SK-N-SH treated with all-trans-retinoic acid at 6 μM for 48 hours (cell line): ENCODE measurements at regions not wholly inside any gene's neighbourhood (a gene's known extent, or its start where the extent isn't known, plus 50 kb on each side); places are given as distances from the start of the nearest gene placed in this dataset.

Experiments
- ATAC-seq: fragments of 200-7000 bp; cut with Tn5 transposase; 3 replicates; pipeline ENCODE4 v1.9.1; 2020; ENCODE audit warnings: mild to moderate bottlenecking, moderate library complexity
- ARNTL ChIP-seq: fragments of 450-650 bp; formaldehyde crosslinking; IDR thresholded peaks from 2 replicates; pipeline ENCODE4 v1.5.0; 2020; ENCODE audit warnings: low read depth, mild to moderate bottlenecking, moderate library complexity, borderline replicate concordance
- BACH2 ChIP-seq: fragments of 250-450 bp; sonication (Bioruptor Pico); IDR thresholded peaks from 2 replicates; pipeline ENCODE4 v1.9.0; 2021; ENCODE audit warnings: mild to moderate bottlenecking, borderline replicate concordance
- CSDC2 ChIP-seq: fragments of 250-450 bp; sonication (Bioruptor Pico); IDR thresholded peaks from 2 replicates; pipeline ENCODE4 v1.5.0; 2020; ENCODE audit warnings: mild to moderate bottlenecking, moderate library complexity
- ESRRG ChIP-seq: fragments of 250-450 bp; sonication (Bioruptor Pico); IDR thresholded peaks from 2 replicates; pipeline ENCODE4 v1.6.1; 2021; ENCODE audit warnings: mild to moderate bottlenecking
- GLIS3 ChIP-seq: fragments of 250-450 bp; sonication (Bioruptor Pico); IDR thresholded peaks from 2 replicates; pipeline ENCODE4 v1.5.0; 2020; ENCODE audit warnings: mild to moderate bottlenecking, moderate library complexity
- ISL1 ChIP-seq: fragments of 250-450 bp; sonication (Bioruptor Pico); IDR thresholded peaks from 2 replicates; pipeline ENCODE4 v2.1.2; 2022; ENCODE audit warnings: mild to moderate bottlenecking, moderate library complexity
- PPARA ChIP-seq: fragments of 250-450 bp; sonication (Bioruptor Pico); IDR thresholded peaks from 2 replicates; pipeline ENCODE4 v1.5.0; 2020; ENCODE audit warnings: mild to moderate bottlenecking, borderline replicate concordance
- SNAI2 ChIP-seq: fragments of 250-450 bp; sonication (Bioruptor Pico); IDR thresholded peaks from 2 replicates; pipeline ENCODE4 v1.5.0; 2020; ENCODE audit warnings: mild to moderate bottlenecking, moderate library complexity
- TCF4 ChIP-seq: fragments of 250-450 bp; sonication (Bioruptor Pico); IDR thresholded peaks from 2 replicates; pipeline ENCODE4 v1.8.0; 2021; ENCODE audit warnings: mild to moderate bottlenecking, moderate library complexity, borderline replicate concordance
- ZC3H10 ChIP-seq: fragments of 250-450 bp; sonication (Bioruptor Pico); IDR thresholded peaks from 2 replicates; pipeline ENCODE4 v1.5.1; 2021; ENCODE audit warnings: mild to moderate bottlenecking, moderate library complexity
- ZFP3 ChIP-seq: fragments of 250-450 bp; sonication (Bioruptor Pico); IDR thresholded peaks from 2 replicates; pipeline ENCODE4 v1.5.0; 2020; ENCODE audit warnings: mild to moderate bottlenecking, moderate library complexity
- ZFP30 ChIP-seq: fragments of 450-650 bp; formaldehyde crosslinking; IDR thresholded peaks from 2 replicates; pipeline ENCODE4 v1.5.0; 2022; ENCODE audit warnings: mild to moderate bottlenecking, moderate library complexity
- ZNF565 ChIP-seq: fragments of 450-650 bp; formaldehyde crosslinking; conservative IDR thresholded peaks from 2 replicates; pipeline ENCODE4 v1.5.0; 2020; ENCODE audit warnings: low read depth, mild to moderate bottlenecking, moderate library complexity
- ZNF70 ChIP-seq: fragments of 450-650 bp; formaldehyde crosslinking; IDR thresholded peaks from 2 replicates; pipeline ENCODE4 v1.5.0; 2020; ENCODE audit warnings: mild to moderate bottlenecking, moderate library complexity
- ZNF8 ChIP-seq: fragments of 450-650 bp; formaldehyde crosslinking; IDR thresholded peaks from 2 replicates; pipeline ENCODE4 v1.5.0; 2020; ENCODE audit warnings: mild to moderate bottlenecking, moderate library complexity
- TF ChIP-seq, protein P1 (sequence below): fragments of 250-450 bp; sonication (Bioruptor Pico); IDR thresholded peaks from 2 replicates; pipeline ENCODE4 v1.5.1; 2021; ENCODE audit warnings: mild to moderate bottlenecking, moderate library complexity
- TF ChIP-seq, protein P2 (sequence below): fragments of 250-450 bp; sonication (Bioruptor Pico); IDR thresholded peaks from 2 replicates; pipeline ENCODE4 v1.5.0; 2020; ENCODE audit warnings: mild to moderate bottlenecking, moderate library complexity
- TF ChIP-seq, protein P3 (sequence below): fragments of 250-450 bp; sonication (Bioruptor Pico); IDR thresholded peaks from 2 replicates; pipeline ENCODE4 v1.5.1; 2020; ENCODE audit warnings: low read depth, mild to moderate bottlenecking, moderate library complexity
- TF ChIP-seq, protein P4 (sequence below): fragments of 250-450 bp; sonication (Bioruptor Pico); IDR thresholded peaks from 2 replicates; pipeline ENCODE4 v1.8.0; 2021; ENCODE audit warnings: low read depth, mild to moderate bottlenecking, moderate library complexity, borderline replicate concordance
- TF ChIP-seq, protein P5 (sequence below): fragments of 250-450 bp; sonication (Bioruptor Pico); IDR thresholded peaks from 2 replicates; pipeline ENCODE4 v1.8.0; 2020; ENCODE audit warnings: mild to moderate bottlenecking, moderate library complexity, borderline replicate concordance

DNA sequence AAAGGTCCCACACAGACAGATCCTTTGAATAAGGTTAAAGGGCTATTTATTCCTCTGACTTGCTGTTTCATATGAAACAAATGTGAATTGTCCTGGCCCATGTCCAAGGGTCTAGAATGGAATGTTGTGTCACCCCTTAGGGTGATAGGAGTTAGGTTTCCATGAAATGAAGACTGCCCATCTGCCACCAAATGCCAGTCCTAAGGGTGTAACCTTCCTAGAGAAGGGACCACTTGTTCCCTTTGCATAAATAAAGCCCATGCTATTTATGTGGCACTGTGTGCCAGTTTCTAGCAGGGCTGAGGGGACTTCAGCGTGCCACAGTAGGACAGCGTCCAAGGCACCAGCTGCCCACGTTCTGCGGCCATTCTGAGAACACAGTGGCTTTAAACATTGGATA lies 171.3 kb downstream of the ABCA8 start (continued):
- TF ChIP-seq, protein P1, sequence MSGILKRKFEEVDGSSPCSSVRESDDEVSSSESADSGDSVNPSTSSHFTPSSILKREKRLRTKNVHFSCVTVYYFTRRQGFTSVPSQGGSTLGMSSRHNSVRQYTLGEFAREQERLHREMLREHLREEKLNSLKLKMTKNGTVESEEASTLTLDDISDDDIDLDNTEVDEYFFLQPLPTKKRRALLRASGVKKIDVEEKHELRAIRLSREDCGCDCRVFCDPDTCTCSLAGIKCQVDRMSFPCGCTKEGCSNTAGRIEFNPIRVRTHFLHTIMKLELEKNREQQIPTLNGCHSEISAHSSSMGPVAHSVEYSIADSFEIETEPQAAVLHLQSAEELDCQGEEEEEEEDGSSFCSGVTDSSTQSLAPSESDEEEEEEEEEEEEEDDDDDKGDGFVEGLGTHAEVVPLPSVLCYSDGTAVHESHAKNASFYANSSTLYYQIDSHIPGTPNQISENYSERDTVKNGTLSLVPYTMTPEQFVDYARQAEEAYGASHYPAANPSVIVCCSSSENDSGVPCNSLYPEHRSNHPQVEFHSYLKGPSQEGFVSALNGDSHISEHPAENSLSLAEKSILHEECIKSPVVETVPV (CRISPR knock-in tag): no peak
- TF ChIP-seq SNAI2 (CRISPR knock-in tag) (no peak), ZFP30 (CRISPR knock-in tag) (no peak), ESRRG (CRISPR knock-in tag) (no peak), ISL1 (CRISPR knock-in tag) (no peak)

DNA sequence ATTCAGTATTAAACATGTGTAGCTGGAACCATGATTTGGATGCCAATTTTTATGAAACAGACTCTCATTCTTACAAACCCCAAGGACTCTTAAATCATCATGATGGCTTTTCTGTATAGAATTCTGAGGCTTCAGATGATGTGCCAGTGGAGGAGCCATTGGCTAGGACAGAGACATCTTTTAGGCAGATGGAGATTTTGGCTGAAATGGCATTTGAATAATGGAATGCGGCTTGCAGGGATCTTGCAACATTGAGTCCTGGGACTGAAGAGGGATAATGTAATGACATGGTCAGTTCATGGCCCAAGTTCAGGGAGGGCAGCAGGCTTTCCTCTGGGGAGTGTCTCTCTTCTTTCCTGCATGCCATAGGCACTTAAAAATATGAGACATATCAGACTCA lies 172.4 kb downstream of the ABCA8 start:
- no peak for TF ChIP-seq ARNTL (CRISPR knock-in tag)
- no peak for TF ChIP-seq ZNF565 (CRISPR knock-in tag)
- no peak for ATAC-seq

DNA sequence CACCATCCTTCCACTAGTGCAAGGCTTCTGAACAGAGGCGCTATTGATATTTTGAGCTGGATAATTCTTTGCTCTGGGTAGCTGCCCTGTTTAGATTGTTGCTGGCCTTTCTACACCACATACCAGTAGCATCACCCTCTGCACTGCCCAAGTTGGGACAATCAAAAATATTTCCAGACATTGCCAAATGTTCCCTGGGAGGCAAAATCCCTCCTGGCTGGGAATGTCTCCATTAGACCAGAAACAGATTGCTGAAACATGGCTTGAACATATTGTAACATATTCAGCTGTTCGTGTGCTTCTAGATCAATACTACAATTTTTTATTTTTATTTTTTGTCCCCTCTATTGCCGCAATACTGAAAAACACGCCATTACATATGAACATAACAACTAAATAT lies 174.6 kb downstream of the ABCA8 start:
- TF ChIP-seq, protein P2, sequence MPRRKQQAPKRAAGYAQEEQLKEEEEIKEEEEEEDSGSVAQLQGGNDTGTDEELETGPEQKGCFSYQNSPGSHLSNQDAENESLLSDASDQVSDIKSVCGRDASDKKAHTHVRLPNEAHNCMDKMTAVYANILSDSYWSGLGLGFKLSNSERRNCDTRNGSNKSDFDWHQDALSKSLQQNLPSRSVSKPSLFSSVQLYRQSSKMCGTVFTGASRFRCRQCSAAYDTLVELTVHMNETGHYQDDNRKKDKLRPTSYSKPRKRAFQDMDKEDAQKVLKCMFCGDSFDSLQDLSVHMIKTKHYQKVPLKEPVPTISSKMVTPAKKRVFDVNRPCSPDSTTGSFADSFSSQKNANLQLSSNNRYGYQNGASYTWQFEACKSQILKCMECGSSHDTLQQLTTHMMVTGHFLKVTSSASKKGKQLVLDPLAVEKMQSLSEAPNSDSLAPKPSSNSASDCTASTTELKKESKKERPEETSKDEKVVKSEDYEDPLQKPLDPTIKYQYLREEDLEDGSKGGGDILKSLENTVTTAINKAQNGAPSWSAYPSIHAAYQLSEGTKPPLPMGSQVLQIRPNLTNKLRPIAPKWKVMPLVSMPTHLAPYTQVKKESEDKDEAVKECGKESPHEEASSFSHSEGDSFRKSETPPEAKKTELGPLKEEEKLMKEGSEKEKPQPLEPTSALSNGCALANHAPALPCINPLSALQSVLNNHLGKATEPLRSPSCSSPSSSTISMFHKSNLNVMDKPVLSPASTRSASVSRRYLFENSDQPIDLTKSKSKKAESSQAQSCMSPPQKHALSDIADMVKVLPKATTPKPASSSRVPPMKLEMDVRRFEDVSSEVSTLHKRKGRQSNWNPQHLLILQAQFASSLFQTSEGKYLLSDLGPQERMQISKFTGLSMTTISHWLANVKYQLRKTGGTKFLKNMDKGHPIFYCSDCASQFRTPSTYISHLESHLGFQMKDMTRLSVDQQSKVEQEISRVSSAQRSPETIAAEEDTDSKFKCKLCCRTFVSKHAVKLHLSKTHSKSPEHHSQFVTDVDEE (CRISPR knock-in tag): no peak
- TF ChIP-seq, protein P3, sequence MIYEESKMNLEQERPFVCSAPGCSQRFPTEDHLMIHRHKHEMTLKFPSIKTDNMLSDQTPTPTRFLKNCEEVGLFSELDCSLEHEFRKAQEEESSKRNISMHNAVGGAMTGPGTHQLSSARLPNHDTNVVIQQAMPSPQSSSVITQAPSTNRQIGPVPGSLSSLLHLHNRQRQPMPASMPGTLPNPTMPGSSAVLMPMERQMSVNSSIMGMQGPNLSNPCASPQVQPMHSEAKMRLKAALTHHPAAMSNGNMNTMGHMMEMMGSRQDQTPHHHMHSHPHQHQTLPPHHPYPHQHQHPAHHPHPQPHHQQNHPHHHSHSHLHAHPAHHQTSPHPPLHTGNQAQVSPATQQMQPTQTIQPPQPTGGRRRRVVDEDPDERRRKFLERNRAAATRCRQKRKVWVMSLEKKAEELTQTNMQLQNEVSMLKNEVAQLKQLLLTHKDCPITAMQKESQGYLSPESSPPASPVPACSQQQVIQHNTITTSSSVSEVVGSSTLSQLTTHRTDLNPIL (CRISPR knock-in tag): no peak
- TF ChIP-seq BACH2 (CRISPR knock-in tag): no peak
- TF ChIP-seq ZNF70 (CRISPR knock-in tag): no peak
- TF ChIP-seq ZNF565 (CRISPR knock-in tag): no peak
- TF ChIP-seq PPARA (CRISPR knock-in tag): no peak
- TF ChIP-seq, protein P4, sequence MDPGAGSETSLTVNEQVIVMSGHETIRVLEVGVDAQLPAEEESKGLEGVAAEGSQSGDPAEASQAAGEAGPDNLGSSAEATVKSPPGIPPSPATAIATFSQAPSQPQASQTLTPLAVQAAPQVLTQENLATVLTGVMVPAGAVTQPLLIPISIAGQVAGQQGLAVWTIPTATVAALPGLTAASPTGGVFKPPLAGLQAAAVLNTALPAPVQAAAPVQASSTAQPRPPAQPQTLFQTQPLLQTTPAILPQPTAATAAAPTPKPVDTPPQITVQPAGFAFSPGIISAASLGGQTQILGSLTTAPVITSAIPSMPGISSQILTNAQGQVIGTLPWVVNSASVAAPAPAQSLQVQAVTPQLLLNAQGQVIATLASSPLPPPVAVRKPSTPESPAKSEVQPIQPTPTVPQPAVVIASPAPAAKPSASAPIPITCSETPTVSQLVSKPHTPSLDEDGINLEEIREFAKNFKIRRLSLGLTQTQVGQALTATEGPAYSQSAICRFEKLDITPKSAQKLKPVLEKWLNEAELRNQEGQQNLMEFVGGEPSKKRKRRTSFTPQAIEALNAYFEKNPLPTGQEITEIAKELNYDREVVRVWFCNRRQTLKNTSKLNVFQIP (CRISPR knock-in tag): no peak
- TF ChIP-seq CSDC2 (CRISPR knock-in tag): no peak
- no peak for ATAC-seq

DNA sequence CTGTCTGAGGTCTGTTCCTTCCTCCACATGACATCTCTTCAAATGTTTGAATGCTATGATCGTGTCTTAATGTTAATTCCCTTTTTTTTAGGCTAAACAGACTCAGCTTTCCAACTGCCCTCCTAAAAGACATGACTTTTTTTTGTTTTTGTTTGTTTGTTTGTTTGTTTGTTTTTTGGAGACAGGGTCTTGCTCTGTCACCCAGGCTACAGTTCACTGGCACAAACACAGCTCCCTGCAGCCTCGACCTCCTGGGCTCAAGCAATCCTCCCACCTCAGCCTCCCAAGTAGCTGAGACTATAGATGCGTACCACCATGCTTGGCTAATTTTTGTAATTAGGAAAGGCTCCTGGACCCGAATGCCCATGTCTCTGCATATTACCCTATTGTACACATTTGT lies 176.5 kb downstream of the ABCA8 start:
- no peak for ATAC-seq
- TF ChIP-seq, protein P2 (CRISPR knock-in tag): no peak
- TF ChIP-seq BACH2 (CRISPR knock-in tag) (no peak), ZC3H10 (CRISPR knock-in tag) (no peak), ARNTL (CRISPR knock-in tag) (no peak), ISL1 (CRISPR knock-in tag) (no peak), ZFP3 (CRISPR knock-in tag) (no peak), TCF4 (CRISPR knock-in tag) (no peak), ZNF8 (CRISPR knock-in tag) (no peak), GLIS3 (CRISPR knock-in tag) (no peak), ZNF565 (CRISPR knock-in tag) (no peak), SNAI2 (CRISPR knock-in tag) (no peak)
- TF ChIP-seq, protein P5, sequence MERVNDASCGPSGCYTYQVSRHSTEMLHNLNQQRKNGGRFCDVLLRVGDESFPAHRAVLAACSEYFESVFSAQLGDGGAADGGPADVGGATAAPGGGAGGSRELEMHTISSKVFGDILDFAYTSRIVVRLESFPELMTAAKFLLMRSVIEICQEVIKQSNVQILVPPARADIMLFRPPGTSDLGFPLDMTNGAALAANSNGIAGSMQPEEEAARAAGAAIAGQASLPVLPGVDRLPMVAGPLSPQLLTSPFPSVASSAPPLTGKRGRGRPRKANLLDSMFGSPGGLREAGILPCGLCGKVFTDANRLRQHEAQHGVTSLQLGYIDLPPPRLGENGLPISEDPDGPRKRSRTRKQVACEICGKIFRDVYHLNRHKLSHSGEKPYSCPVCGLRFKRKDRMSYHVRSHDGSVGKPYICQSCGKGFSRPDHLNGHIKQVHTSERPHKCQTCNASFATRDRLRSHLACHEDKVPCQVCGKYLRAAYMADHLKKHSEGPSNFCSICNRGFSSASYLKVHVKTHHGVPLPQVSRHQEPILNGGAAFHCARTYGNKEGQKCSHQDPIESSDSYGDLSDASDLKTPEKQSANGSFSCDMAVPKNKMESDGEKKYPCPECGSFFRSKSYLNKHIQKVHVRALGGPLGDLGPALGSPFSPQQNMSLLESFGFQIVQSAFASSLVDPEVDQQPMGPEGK: no peak
- TF ChIP-seq, protein P3 (CRISPR knock-in tag): no peak
- TF ChIP-seq, all 23 proteins: peak for 0
